ENCODE measurements at regions not wholly inside any gene's neighbourhood (a gene's known extent, or its start where the extent isn't known, plus 50 kb on each side); places are given as distances from the start of the nearest gene placed in this dataset.

DNA sequence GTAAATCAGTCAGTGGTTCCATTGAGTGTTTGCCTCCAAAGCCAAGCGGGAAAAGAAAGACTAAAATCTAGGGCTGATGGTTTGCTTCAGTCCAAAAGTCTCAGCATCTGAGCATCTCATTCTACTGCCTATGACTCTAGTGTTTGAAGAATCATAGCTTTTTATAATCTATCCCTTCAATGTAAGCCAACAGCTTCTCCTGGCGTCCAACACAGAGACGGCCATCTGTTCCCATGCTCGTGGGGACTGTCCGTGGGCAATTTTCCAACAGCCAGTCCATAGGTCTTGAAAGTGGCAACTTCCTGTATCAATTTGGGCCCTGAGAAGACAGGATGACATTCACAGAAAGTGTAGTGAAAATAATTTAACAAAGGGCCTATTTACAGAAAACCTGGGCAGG is 544.4 kb upstream of the TMEM132C start:
- TF ChIP-seq, protein P1, sequence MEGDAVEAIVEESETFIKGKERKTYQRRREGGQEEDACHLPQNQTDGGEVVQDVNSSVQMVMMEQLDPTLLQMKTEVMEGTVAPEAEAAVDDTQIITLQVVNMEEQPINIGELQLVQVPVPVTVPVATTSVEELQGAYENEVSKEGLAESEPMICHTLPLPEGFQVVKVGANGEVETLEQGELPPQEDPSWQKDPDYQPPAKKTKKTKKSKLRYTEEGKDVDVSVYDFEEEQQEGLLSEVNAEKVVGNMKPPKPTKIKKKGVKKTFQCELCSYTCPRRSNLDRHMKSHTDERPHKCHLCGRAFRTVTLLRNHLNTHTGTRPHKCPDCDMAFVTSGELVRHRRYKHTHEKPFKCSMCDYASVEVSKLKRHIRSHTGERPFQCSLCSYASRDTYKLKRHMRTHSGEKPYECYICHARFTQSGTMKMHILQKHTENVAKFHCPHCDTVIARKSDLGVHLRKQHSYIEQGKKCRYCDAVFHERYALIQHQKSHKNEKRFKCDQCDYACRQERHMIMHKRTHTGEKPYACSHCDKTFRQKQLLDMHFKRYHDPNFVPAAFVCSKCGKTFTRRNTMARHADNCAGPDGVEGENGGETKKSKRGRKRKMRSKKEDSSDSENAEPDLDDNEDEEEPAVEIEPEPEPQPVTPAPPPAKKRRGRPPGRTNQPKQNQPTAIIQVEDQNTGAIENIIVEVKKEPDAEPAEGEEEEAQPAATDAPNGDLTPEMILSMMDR (IDR thresholded peaks at IDR 0.05), result no peak
- TF ChIP-seq POLR2A (IDR thresholded peaks at IDR 0.05), result no peak

All from adrenal gland (tissue), 5 donors.